ENCODE measurements at regions not wholly inside any gene's neighbourhood (a gene's known extent, or its start where the extent isn't known, plus 50 kb on each side); places are given as distances from the start of the nearest gene placed in this dataset.

DNA sequence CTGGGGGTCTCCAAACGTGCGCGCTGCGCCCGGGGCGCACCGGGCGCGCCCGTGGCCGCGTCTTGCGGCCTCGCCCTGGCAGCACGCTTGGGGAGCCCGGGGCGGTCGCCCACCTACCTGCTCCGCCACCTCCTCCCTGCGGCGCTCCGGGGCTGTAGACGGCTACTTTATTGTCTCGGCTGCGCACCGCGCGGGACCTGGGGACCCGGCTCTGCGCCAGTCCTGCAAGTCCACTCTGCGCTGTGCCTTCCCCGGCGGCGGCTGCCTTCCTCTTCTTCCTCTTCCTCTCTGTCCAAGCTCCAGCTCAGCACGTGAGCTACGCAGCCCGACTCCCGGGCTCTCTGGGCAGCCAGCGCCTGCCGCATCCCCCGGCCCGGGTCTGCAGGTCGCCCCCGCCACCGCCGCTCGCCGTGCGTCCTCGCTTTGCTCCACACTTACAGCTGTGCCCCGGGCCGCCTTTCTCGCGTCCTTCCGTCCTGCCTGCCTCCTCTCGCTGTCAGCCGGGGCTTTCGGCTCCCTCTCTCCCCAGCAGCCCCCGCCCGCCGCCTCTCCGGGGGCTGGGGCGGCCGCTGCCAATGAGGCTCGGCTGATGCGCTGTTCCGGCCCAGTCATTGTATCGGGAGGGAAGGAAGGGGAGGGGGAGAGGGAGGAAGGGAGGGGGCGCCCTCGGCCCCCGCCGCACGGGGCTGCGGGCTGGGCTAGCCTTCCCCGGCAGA lies 156.4 kb upstream of the FRMD4B start:
- ATAC-seq (no peak), FAIRE-seq (no peak), DNase-seq (ENCODE audit: extremely low read depth in 1 of 4, low spot score in 3 of 4) (no peak)
- intact Hi-C loops (cut with micrococcal nuclease) (no loop called here), in situ Hi-C loops (cut with MboI) (no loop called here)
- Histone ChIP-seq H3K27me3 (ENCODE audit: control insufficient read depth in 2 of 2, insufficient read depth in 2 of 2, low read length in 2 of 2) (peaks cover 2 to 21% of the 10 kb centered on the region in 2 experiments; a peak in 2 of 5 replicates), H3K4me3 (no peak overlapping the region), H3K27ac (ENCODE audit: extremely low read depth, low read depth, low read length) (no peak overlapping the region), H3K79me2 (ENCODE audit: control insufficient read depth, insufficient read depth, low read length) (no peaks in the 10 kb centered on the region), H3K4me1 (replicated peaks in 1 of 2; ENCODE audit: control insufficient read depth in 2 of 2, insufficient read depth in 2 of 2, low read length in 2 of 2) (peaks cover 0 to 6% of the 10 kb centered on the region in 2 experiments; a peak in 1 of 5 replicates), H4K20me1 (replicated peaks; ENCODE audit: control insufficient read depth, insufficient read depth, low read length) (no peaks in the 10 kb centered on the region), H3K4me2 (ENCODE audit: insufficient read depth, low read length) (no peak overlapping the region), H3K9me3 (replicated peaks; ENCODE audit: control insufficient read depth, insufficient read depth, low read depth, low read length) (no peaks in the 10 kb centered on the region), H3K9ac (ENCODE audit: insufficient read depth in 1 of 2, low read depth in 2 of 2, low read length in 2 of 2) (no peak overlapping the region), H3K36me3 (ENCODE audit: control insufficient read depth, insufficient read depth, low read length) (no peaks in the 10 kb centered on the region), H3K9me1 (ENCODE audit: control insufficient read depth, insufficient read depth, low read length) (no peaks in the 10 kb centered on the region), H2AFZ (ENCODE audit: low read depth, low read length) (no peak overlapping the region)
- TF ChIP-seq SRSF7 (optimal IDR thresholded peaks at IDR 0.05; ENCODE audit: low read depth, low read length) (no peak), KDM2B (CRISPR knock-in tag; IDR thresholded peaks at IDR 0.05) (no peak), ZNF282 (CRISPR knock-in tag; IDR thresholded peaks at IDR 0.05) (no peak), JUN (IDR thresholded peaks at IDR 0.05; ENCODE audit: borderline replicate concordance, low read depth, low read length) (no peak), JUN (CRISPR knock-in tag; IDR thresholded peaks at IDR 0.05; ENCODE audit: borderline replicate concordance) (no peak), FIP1L1 (IDR thresholded peaks at IDR 0.05; ENCODE audit: low read depth, low read length, poor library complexity, severe bottlenecking) (no peak), GABPB2 (CRISPR knock-in tag; conservative IDR thresholded peaks at IDR 0.05) (no peak), HNRNPLL (IDR thresholded peaks at IDR 0.05; ENCODE audit: low read depth, low read length, poor library complexity, severe bottlenecking) (no peak), MEF2D (tag; conservative IDR thresholded peaks at IDR 0.05; ENCODE audit: low read depth) (no peak), MIER1 (IDR thresholded peaks at IDR 0.05; ENCODE audit: low read depth) (no peak), GATA2 (CRISPR knock-in tag; IDR thresholded peaks at IDR 0.05) (no peak), SIRT6 (IDR thresholded peaks at IDR 0.05; ENCODE audit: low read depth, low read length) (no peak), SP1 (CRISPR knock-in tag; IDR thresholded peaks at IDR 0.05) (no peak), MEIS2 (IDR thresholded peaks at IDR 0.05; ENCODE audit: partially characterized antibody) (no peak)
- TF ChIP-seq, protein P1, sequence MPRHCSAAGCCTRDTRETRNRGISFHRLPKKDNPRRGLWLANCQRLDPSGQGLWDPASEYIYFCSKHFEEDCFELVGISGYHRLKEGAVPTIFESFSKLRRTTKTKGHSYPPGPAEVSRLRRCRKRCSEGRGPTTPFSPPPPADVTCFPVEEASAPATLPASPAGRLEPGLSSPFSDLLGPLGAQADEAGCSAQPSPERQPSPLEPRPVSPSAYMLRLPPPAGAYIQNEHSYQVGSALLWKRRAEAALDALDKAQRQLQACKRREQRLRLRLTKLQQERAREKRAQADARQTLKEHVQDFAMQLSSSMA (CRISPR knock-in tag; IDR thresholded peaks at IDR 0.05), result no peak
- POLR2A ChIA-PET, result no interaction called here
- 47% methylated on average over 22 of the region's 75 CpGs for WGBS (ENCODE audit: insufficient coverage, low coverage, missing lambda C conversion rate)
- BruUV-seq (replicated peaks), result no TSS peak
- CTCF ChIA-PET (ENCODE audit: low intra/inter-chr PET ratio), result no interaction called here
